Pancreas (tissue), 10 donors: ENCODE measurements at regions not wholly inside any gene's neighbourhood (a gene's known extent, or its start where the extent isn't known, plus 50 kb on each side); places are given as distances from the start of the nearest gene placed in this dataset.

Experiments
- ATAC-seq, 4 donors: fragments of 200-7000 bp; cut with Tn5 transposase; one replicate each; pipeline versions ENCODE4 v1.8.0 to v1.9.1; 2020; ENCODE audit warnings: mild to moderate bottlenecking in 4 of 4, moderate library complexity in 4 of 4
- DNase-seq, 6 donors: peaks; one replicate each; pipeline ENCODE4 v3.0.0-alpha.2; 2020
- FAIRE-seq: peaks from 2 replicates; lab custom pipeline; 2012; peaks lifted over from hg19 to GRCh38; lab: Jason Lieb, UNC
- H3K27ac ChIP-seq, 4 donors: fragments of 200-600 bp; sonication (generic); 1 replicate in 3 of 4; 2 replicates in 1 of 4; pipeline versions ENCODE4 v1.5.0 to v1.8.0; 2020
- H3K27me3 ChIP-seq, 4 donors: fragments of 200-600 bp; one replicate each; pipeline ENCODE4 v1.8.0; 2021
- H3K36me3 ChIP-seq, 3 donors: fragments of 200-600 bp; sonication (generic) in 1 of 3; one replicate each; pipeline versions ENCODE4 v1.5.0 to v1.8.0; 2020 to 2021
- H3K4me1 ChIP-seq, 3 donors: fragments of 200-600 bp; one replicate each; pipeline ENCODE4 v1.8.0; 2021
- H3K4me3 ChIP-seq, 4 donors: fragments of 200-600 bp; sonication (generic) in 2 of 4; one replicate each; pipeline versions ENCODE4 v1.5.0 to v1.8.0; 2020 to 2021
- H3K9me3 ChIP-seq, 4 donors: fragments of 200-600 bp; one replicate each; pipeline ENCODE4 v1.8.0; 2021
- CTCF ChIP-seq, 4 donors: fragments of 200-600 bp; sonication (generic) in 3 of 4; IDR thresholded peaks; one replicate each; pipeline versions ENCODE4 v1.5.0 to v1.8.0; 2021; ENCODE audit warnings: antibody characterized with exemption in 4 of 4
- WGBS, 2 donors: extraction: QIAGEN DNeasy Blood & Tissue Kit; methylation state at CpG; one replicate each; pipeline ENCODE4 v1.1.7; 2013; 5-methylcytosine and 5-hydroxymethylcytosine counted together
- intact Hi-C, 3 donors: fragments of 100-400 bp; cut with DNase I; formaldehyde crosslinking; loops; one replicate each; pipeline versions ENCODE4 v1.11.1 to v1.14.2; 2022
- donor health status: healthy with polysubstance abuse.
- donor health status: DM: no; HTN: no; CAD: no; lungs with moderate emphysema.
- donor health status: DM: no; HTN: no; CAD: no.
- donor health status: control.
- donor health status: control.
- donor health status: Bipolar disorder and iron deficiency.
- donor health status: DM: yes; HTN: yes; CAD: no.
- donor health status: DM: no; HTN: no; CAD: no.
- donor health status: DM: no; HTN: no; CAD: no.
- donor health status: DM: yes; HTN: yes; CAD: no.

GRCh38 chr10:71025535-71025934 is 137.2 kb upstream of the PCBD1 start:
- ATAC-seq (no peak), DNase-seq (no peak), FAIRE-seq (no peak)
- Histone ChIP-seq H3K9me3 (no peaks in the 10 kb centered on the region), H3K4me3 (no peak overlapping the region), H3K4me1 (no peaks in the 10 kb centered on the region), H3K27ac (no peak overlapping the region), H3K27me3 (no peaks in the 10 kb centered on the region), H3K36me3 (no peaks in the 10 kb centered on the region)
- no peak for TF ChIP-seq CTCF (IDR thresholded peaks at IDR 0.05)
- 44 to 49% methylated on average over 4 of the region's 4 CpGs for WGBS, 2 donors
- intact Hi-C loops = no loop called here

GRCh38 chr10:71028066-71028465 is 139.7 kb upstream of the PCBD1 start:
- Histone ChIP-seq H3K4me1 (no peaks in the 10 kb centered on the region), H3K9me3 (no peaks in the 10 kb centered on the region), H3K36me3 (no peaks in the 10 kb centered on the region), H3K4me3 (no peak overlapping the region), H3K27me3 (no peaks in the 10 kb centered on the region), H3K27ac (no peak overlapping the region)
- FAIRE-seq = no peak
- intact Hi-C loops = no loop called here
- ATAC-seq = no peak
- 83 to 88% methylated on average over 9 of the region's 9 CpGs for WGBS, 2 donors
- DNase-seq = no peak
- no peak for TF ChIP-seq CTCF (IDR thresholded peaks at IDR 0.05)

GRCh38 chr10:71029411-71029892 is 141.1 kb upstream of the PCBD1 start:
- H3K27ac ChIP-seq = no peak overlapping the region
- intact Hi-C loops = no loop called here
- H3K4me3 ChIP-seq = no peak overlapping the region
- DNase-seq = no peak
- H3K4me1 ChIP-seq = no peaks in the 10 kb centered on the region
- TF ChIP-seq CTCF (IDR thresholded peaks at IDR 0.05) = no peak
- no peaks in the 10 kb centered on the region for H3K27me3 ChIP-seq
- FAIRE-seq = no peak
- no peaks in the 10 kb centered on the region for H3K36me3 ChIP-seq
- H3K9me3 ChIP-seq = no peaks in the 10 kb centered on the region
- no peak for ATAC-seq
- 77 to 81% methylated on average over 9 of the region's 9 CpGs for WGBS, 2 donors

- TF ChIP-seq CTCF (IDR thresholded peaks at IDR 0.05) = no peak
- WGBS, 2 donors = 71 to 84% methylated on average over 10 of the region's 10 CpGs
- no peak for FAIRE-seq
These were observed 141.5 kb upstream of the PCBD1 start for GRCh38 chr10:71029907-71030306.

GRCh38 chr10:71031026-71031425 is 142.7 kb upstream of the PCBD1 start:
- Histone ChIP-seq H3K4me3 (no peak overlapping the region), H3K4me1 (no peaks in the 10 kb centered on the region), H3K9me3 (no peaks in the 10 kb centered on the region), H3K27ac (no peak overlapping the region), H3K27me3 (no peaks in the 10 kb centered on the region), H3K36me3 (no peaks in the 10 kb centered on the region)
- WGBS, 2 donors = 77 to 78% methylated on average over 4 of the region's 4 CpGs
- no peak for DNase-seq
- ATAC-seq = no peak
- FAIRE-seq = no peak
- no peak for TF ChIP-seq CTCF (IDR thresholded peaks at IDR 0.05)
- intact Hi-C loops = no loop called here

More at GRCh38 chr10:71029907-71030306, 141.5 kb upstream of the PCBD1 start:
- no peak for ATAC-seq
- H3K27me3 ChIP-seq = no peaks in the 10 kb centered on the region
- intact Hi-C loops = no loop called here
- H3K27ac ChIP-seq = no peak overlapping the region
- H3K9me3 ChIP-seq = no peaks in the 10 kb centered on the region
- H3K36me3 ChIP-seq = no peaks in the 10 kb centered on the region
- H3K4me1 ChIP-seq = no peaks in the 10 kb centered on the region
- DNase-seq = no peak
- H3K4me3 ChIP-seq = no peak overlapping the region
